Kidney epithelial cell (primary cell): ENCODE measurements at regions not wholly inside any gene's neighbourhood (a gene's known extent, or its start where the extent isn't known, plus 50 kb on each side); places are given as distances from the start of the nearest gene placed in this dataset.
A peak's percentile ranks its signal among the peaks of the same experiment; 100 is the strongest.
"Not testable (repeated sequence)": the region's sequence is repeated elsewhere in the genome, so short reads cannot be mapped to it uniquely, and the experiment has no call there.

Experiments used
- DNase-seq: peaks from one replicate; pipeline ENCODE4 v3.0.0-alpha.2; 2010; ENCODE audit warnings: low read depth
- H3K27me3 ChIP-seq: 2 replicates; pipeline ENCODE4 v1.6.0; 2011; ENCODE audit warnings: low read length; ENCODE audit not compliant: control insufficient read depth, insufficient read depth
- H3K36me3 ChIP-seq: 2 replicates; pipeline ENCODE4 v1.5.1; 2011; ENCODE audit warnings: low read length; ENCODE audit not compliant: control insufficient read depth, insufficient read depth
- H3K4me3 ChIP-seq: 2 replicates; pipeline ENCODE4 v1.5.1; 2011; ENCODE audit warnings: low read depth, mild to moderate bottlenecking, control low read depth, low read length
- CTCF ChIP-seq: IDR thresholded peaks from 2 replicates; pipeline ENCODE4 v1.5.1; 2011; ENCODE audit warnings: mild to moderate bottlenecking, moderate library complexity, low read length, control low read depth, inconsistent platforms; ENCODE audit not compliant: insufficient read depth, poor library complexity, severe bottlenecking

- DNase-seq = no peak
- no peak for TF ChIP-seq CTCF
- no peaks in the 10 kb centered on the region for H3K36me3 ChIP-seq
- no peak overlapping the region for H3K4me3 ChIP-seq
- no peaks in the 10 kb centered on the region for H3K27me3 ChIP-seq
These were observed 57.1 kb upstream of the KIF2B start for GRCh38 chr17:53765609-53766008.

- TF ChIP-seq CTCF = no peak
- DNase-seq = no peak
- no peaks in the 10 kb centered on the region for H3K27me3 ChIP-seq
- H3K4me3 ChIP-seq = no peak overlapping the region
- no peaks in the 10 kb centered on the region for H3K36me3 ChIP-seq
These were observed 57.6 kb upstream of the KIF2B start for GRCh38 chr17:53765129-53765528.

- no peak for DNase-seq
- TF ChIP-seq CTCF = no peak
- Histone ChIP-seq H3K4me3 (no peak overlapping the region), H3K27me3 (no peaks in the 10 kb centered on the region), H3K36me3 (no peaks in the 10 kb centered on the region)
These were observed 65.2 kb upstream of the KIF2B start for GRCh38 chr17:53757559-53757958.

GRCh38 chr17:53757116-53757515, 65.6 kb upstream of the KIF2B start:
- not testable (repeated sequence) for DNase-seq, H3K4me3 ChIP-seq, H3K27me3 ChIP-seq, H3K36me3 ChIP-seq

GRCh38 chr17:53749178-53749577, 73.5 kb upstream of the KIF2B start:
- H3K27me3 ChIP-seq = no peaks in the 10 kb centered on the region
- peak; percentile 57 for DNase-seq
- no peak overlapping the region for H3K4me3 ChIP-seq
- no peak for TF ChIP-seq CTCF
- H3K36me3 ChIP-seq = no peaks in the 10 kb centered on the region

- not testable (repeated sequence) for H3K27me3 ChIP-seq, H3K4me3 ChIP-seq, DNase-seq, H3K36me3 ChIP-seq
These were observed 74.4 kb upstream of the KIF2B start for GRCh38 chr17:53748159-53748820.

- no peak overlapping the region for H3K4me3 ChIP-seq
- TF ChIP-seq CTCF = no peak
- no peak for DNase-seq
- no peaks in the 10 kb centered on the region for H3K27me3 ChIP-seq
- H3K36me3 ChIP-seq = no peaks in the 10 kb centered on the region
These were observed 82.4 kb upstream of the KIF2B start for GRCh38 chr17:53740312-53740711.
